HG02852 (cell line): ENCODE measurements at regions not wholly inside any gene's neighbourhood (a gene's known extent, or its start where the extent isn't known, plus 50 kb on each side); places are given as distances from the start of the nearest gene placed in this dataset.
"Not testable (repeated sequence)": the region's sequence is repeated elsewhere in the genome, so short reads cannot be mapped to it uniquely, and the experiment has no call there.

Experiments used
- ATAC-seq: cut with Tn5 transposase; IDR thresholded peaks from one replicate; pipeline ENCODE4 v1.9.1; 2021; ENCODE audit warnings: mild to moderate bottlenecking, moderate library complexity; ENCODE audit not compliant: unreplicated experiment

DNA sequence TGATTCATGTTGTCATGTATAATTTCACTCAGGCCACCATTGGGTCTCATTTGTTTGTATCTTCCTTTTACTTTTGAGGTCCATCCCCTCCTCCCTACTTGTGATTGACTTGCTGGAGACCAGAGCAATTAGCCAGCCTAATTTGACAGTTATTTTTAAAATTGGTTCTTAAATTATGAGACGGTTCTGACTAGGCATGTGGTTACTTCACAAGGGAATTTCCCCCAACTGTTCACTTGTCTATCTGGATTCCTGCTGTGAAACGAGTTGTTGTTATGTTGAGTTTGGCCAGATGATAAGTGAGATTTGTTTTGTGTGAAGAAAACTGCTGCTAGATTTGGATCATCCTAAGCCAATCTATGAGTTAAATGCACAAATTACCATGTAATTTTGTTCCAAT, 359.1 kb downstream of the BARHL2 start:
- ATAC-seq = peak; percentile 69

DNA sequence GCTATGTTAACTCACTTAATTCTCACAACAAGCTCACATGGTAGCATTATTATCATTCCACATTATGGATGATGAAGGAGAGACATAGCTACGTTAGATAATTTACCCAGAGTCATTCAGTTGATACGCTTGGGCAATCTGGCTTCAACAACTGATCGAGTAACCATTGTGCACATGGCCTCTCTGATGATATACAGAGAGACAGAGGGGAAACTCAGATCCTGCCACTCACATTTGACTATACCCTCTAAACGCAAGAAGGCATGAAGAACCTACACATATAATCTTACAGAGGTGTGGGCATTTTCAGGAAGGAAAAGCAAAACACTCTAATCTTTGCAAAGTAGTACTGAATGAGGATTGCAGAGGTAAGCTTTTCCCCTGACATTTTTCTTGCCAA, 360.1 kb downstream of the BARHL2 start:
- no peak for ATAC-seq

DNA sequence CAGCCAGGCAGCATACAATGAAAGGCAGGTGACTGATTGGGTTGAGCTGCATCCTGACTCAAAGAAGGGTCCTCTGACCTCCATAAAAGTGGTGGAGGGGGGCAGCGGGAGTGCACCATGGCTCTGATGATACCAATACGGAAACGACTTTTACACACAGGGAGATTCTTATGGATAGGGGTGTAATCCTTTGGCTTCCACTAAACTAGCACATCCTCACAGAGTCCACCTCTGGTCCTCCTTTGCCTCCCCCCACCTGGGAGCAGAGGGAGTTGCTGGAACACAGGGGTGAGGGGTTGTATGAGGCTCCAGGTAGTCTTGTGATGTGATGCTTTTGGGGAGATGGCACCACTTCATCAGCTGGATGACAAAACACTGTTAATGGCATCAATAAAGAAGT, 361.0 kb downstream of the BARHL2 start:
- ATAC-seq = no peak

DNA sequence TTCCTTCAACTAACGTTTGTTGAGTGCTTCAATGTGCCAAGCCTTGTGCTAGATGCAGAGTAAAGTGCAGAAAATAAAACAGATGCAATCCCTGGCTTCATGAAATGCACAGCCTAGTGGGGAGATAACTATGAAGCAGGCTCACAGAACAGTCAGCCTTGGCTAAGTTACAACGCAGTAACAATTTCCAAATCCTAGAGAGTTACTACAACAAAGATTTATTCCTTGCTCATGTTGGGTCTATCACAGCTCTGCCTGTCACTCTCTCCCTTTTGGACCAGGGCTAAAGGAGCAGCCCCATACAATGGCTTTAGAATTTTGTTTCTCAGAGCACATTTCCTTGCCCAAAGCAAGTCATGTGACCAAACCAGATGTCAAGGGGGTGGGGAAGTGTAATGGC, 359.8 kb downstream of the ZNF326 start:
- ATAC-seq = no peak

DNA sequence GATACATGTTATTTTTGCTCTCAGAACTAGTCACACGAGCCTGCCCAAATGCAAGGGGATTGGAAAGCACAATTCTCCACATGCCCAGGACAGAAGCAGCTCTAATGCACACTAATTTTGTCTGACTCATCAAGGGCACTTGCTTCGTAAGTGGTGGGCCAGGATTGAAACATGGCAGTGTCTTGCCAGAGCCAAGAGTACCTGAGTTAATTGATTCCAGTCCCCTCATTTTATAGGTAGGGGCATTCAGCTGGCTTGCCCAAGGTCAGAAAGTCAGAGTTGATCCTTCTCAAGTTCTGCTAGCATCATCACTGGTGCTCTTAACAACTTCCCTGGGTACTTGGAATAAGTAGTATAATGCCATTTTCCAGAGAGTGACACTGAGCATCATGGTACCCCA, 356.1 kb downstream of the ZNF326 start:
- no peak for ATAC-seq

DNA sequence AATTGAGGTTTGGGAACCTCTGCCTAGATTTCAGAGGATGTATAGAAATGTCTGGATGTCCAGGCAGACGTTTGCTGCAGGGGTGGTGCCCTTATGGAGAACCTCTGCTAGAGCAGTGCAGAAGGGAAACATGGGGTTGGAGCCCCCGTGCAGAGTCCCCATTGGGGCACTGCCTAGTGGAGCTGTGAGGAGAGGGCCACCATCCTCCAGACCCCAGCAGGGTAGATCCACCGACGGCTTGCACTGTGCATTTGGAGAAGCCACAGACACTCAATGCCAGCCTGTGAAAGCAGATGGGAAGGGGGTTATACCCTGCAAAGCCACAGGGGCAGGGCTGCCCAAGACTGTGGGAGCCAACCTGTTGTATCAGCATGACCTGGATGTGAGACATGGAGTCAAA, 354.6 kb downstream of the ZNF326 start:
- no peak for ATAC-seq

DNA sequence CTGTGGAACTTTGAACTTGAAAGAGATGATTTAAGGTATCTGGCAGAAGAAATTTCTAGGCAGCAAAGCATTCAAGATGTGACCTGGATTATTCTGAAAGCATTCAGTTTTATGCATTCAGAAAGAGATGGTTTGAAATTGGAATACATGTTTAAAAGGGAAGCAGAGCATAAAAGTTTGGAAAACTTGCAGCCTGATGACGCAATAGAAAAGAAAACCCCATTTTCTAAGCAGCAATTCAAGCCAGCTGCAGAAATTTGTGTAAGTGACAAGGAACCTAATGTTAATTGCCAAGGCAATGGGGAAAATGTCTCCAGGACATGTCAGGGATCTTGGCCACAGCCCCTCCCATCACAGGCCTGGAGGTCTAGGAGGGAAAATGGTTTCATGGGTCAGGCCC, 354.0 kb downstream of the ZNF326 start:
- ATAC-seq = no peak

DNA sequence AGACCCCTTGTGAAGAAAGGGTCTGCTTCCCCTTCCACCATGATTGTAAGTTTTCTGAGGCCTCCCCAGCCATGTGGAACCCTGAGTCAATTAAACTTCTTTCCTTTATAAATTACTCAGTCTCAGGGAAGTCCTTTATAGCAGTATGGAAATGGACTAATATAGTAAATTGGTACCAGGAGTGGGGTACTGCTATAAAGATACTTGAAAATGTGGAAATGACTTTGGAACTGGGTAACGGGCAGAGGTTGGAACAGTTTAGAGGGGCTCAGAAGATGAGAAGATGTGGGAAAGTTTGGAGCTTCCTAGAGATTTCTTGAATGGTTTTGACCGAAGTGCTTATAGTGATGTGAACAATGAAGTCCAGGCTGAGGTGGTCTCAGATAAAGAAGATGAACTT, 353.5 kb downstream of the ZNF326 start:
- ATAC-seq = not testable (repeated sequence)

DNA sequence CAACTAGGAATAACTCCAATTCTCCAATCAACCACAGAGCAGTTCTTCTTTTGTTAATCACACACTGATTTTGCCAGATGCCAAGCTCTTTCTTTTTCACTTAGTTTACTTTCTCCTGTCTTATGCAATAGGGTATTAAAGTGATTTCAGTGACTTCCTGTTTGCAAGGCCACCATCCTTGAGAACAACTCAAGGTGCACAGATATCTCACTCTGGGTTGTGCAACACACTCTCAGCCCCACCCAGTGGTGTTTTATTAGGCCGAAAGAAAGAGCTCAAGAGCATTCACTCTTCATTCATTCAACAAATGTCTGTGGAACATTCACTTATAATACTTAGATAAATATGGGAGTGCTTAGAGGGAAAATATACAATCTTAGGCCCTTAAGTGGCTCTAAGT, 352.5 kb downstream of the ZNF326 start:
- no peak for ATAC-seq

DNA sequence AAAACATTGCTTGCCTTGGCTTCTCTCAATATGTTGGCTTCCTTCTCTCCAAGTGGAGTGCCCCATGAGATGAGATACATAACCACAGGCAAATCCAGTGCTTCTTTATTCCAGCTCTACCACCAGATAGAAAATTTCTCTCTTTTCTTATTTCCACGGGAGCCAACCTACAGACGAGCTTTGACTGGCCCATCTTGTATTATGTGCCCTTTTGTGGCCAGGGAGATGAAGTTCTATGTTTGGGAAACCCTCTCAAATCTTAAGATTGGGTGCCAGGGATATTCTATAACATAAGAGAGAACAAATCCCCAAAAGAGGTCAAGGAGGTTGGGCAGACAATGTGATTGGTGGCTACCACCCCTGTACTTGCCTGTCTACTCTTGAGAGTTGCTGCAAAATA, 351.8 kb downstream of the ZNF326 start:
- ATAC-seq = no peak

DNA sequence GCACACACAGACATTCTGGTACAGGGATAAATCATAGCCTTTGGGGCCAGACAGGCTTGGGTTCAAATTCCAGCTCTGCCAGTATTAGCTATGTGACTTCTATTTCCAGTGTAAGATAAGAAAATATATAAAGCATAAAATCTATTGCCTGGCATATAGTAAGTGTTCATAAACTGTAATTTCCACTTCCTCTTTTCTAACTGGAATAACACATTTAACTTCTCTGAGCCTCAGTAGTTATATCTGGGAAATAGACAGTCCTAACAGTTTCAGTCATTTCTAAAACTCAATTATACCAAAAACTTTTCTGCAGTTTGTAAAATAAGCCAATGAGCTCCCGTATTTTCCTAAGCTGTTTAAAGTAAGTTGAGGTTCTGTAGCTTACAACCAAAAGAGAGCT, 351.4 kb downstream of the ZNF326 start:
- no peak for ATAC-seq

DNA sequence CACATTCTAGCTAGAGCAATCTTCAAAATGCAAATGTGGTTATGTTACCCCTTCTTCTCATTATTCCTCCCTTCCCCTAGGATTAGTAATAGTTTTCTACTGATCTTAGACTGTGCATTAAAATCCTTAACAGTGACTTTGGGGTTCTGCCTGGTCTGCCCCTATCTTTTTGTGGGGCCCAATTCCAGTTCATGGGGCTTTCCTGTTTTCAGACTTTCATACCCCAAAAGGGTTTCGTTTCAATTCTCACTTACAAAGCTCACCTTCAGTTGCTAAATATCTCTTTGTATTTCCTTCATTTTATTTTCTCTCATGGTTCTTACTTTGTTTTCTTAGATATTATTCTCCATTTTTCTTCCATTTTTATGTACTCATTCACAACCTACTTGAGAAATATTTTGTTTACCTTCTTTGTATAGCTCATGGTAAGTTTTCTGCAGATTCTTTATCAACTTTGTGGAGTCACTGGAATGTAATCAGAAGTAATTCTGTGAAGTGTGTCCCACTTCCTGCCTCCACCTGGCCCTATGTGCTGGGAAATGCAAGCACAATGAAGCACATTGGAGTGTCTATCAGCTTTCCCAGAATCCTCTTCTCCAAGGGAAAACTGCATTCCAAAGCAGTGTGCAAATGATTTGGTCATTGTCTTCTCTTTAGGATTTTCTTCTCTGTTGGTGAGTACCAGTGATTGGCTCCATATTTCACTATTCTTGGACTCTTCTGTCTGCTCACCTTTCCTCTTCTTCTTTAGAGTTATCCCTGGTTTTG, 350.2 kb downstream of the ZNF326 start:
- no peak for ATAC-seq

DNA sequence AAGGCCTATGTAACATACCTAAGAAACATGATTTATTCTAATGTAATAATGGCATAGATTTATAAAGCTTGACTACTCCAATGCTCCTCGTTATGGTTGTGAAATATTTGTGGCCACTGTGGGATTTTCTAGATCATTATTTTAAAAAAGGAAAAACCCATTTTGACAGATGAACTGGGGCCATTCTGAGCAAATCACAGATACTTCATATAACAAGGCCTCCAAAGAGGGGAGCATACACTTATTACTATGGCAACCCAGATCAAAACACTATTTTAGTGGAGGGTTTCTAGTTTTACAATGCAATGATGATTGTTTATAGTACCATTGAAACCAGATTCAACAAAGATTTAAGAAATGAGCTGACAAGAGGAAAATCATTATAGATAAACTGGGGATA, 346.6 kb downstream of the ZNF326 start:
- ATAC-seq = no peak

DNA sequence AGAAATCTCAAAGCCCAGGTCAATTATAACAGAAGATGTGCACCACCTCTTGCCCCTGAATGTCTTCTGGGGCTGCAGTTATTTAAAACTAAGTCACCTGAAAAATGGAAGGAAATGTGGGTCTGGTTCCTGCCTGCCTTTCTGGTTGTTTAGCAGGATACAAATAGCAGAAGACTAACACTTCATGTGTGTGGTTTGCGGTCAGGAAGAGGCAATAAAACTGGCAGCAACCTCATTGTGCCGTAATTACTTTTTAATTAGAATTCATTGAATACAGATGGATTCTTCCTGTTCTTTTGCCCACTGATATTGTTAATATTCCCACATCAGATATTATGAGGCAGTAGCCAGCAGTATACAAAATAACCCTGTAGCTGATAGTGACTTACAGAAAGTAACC, 345.7 kb downstream of the ZNF326 start:
- ATAC-seq = no peak

DNA sequence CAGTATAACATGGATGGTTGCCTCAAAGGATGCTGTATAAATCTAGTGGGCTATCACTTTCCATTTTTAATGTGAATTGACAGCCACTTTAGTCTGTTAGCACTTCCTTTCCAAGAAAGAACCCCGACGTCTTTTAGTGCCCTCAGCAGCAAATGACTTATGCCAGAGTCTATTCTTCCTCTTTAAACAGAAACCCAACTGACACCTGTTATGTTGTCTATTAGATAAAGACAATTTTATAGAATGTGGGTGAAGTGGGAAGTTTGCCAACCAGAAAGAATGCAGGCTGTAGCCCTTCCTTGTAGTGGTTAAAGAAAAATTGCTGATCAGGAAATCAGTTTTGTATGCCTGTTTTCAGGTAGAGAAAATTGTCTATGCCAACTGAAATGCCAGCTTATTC, 344.9 kb downstream of the ZNF326 start:
- ATAC-seq = no peak

DNA sequence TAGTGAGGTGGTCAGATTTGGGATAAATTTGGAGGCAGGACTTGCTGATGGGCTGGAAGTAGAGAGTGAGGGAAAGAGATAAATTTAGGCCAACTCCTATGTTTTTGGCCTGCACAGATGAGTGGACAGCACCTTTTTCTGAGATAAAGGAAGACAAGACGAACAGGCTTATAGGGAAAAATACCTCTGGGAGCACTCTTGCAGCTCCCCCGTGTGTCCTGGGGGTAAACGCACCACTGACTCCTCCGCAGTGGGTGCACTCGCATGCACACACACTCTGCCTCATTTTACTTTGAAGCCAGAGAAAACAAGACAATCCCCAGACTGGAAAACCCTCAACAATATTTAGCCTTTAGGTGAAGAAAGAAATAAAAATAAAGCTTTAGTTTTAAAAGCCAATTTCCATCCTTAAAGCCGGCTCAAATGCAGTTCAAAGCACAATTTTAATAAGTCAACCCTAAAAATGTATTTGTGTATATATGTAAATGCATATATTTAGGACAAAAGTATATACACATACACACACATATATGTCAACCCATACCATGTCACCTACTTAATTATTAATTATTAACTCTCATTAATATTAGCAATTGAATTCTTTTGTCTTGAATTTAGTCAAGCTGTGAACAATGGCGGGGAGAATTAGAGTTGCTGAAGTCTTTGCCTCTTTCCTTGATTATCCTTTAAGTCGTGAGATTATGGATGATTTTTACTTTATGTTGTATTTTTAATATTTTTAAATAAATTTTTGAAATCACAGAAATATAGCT, 341.8 kb downstream of the ZNF326 start:
- no peak for ATAC-seq

DNA sequence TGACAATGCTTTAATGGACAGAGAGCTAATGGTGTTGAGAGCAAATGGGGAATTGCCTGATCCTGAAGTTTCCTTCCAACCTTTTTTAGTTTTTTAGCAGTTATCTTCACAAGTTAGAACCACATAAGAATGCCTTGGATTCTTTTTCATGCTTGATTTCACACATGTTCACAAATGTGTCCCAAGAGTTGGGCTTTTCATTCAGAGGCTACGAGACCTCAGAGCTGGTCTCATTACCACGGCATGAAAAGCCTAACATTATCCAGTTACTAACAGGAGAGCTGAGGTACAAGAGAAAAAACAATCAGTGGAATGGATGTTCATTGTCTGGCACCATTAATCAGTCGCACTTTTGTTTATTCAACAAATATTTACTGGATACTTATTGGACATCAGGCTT, 340.6 kb downstream of the ZNF326 start:
- ATAC-seq = no peak

DNA sequence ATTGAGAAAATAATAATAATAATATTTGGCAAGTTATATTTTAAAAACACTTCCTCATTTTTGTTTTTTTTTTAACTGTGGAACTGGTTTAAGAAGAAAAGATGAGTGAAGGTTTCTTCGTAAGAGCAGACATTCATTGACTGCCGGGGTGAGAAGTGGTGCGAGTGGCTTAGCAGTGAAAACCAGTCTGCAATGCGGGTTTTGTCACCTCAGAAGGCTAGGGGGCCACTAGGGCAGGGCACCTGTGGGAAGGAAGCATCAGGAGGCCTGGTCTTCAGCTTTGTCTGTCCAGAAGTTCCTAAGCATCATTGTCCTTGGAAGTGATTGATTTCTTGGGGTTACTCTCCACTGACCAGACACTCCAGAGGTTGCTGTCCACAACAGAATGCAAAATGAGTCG, 339.2 kb downstream of the ZNF326 start:
- no peak for ATAC-seq

DNA sequence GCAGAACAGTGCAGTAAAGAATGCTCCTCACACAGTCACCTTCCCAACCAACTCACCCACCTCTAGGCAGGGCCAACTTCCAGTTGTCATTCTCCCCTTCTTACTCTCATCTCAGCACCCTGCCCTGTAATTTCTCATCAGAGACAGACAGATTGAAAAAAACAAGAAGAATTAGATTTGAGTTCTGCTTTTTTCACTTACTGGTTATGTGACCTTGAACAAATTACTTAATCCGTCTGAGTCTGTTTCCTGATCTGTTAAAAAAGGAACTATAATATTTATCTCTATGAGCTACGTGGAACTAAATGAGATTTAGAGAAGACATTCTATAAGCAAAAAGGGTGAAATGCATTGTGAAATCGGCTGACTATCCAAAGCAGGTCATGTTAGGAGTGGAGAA, 330.3 kb downstream of the ZNF326 start:
- no peak for ATAC-seq

DNA sequence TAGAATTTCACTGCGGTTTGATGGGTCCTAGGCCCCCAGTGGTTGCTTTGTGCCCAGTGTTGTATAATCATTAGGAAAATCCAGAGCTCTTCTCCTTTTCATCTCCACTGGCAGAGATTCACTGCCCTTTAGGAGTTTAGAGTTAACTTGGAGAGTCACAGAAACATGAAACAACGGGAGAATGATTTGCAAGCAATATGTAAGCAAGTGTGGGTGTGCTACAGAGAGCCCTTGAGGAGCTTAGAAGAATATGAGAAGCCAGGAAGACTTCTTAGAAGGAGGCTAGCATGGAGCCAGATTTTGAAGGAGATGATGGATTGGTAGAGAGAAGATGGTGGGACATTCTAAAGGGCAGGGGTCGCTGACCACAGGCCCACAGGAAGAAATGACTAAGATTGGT, 327.3 kb downstream of the ZNF326 start:
- no peak for ATAC-seq

DNA sequence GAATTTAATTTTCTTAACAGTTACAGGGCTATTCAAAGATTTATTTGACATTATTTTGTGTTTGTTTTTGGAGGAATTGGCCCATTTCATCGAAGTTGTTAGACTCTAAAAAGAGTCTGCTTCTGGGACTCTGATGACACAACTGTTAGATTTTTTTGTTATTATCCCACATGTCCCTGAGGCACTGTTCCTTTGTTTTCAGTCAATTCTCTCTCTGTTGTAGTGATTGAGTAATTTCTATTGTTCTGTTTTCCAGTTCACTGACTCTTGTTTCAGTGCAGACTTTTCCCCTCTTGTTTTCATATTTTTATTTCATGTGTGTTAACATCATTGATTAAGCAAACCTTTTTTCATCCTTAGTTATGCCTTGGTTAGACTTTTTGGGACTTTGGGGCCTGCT, 325.0 kb downstream of the ZNF326 start:
- ATAC-seq = no peak

DNA sequence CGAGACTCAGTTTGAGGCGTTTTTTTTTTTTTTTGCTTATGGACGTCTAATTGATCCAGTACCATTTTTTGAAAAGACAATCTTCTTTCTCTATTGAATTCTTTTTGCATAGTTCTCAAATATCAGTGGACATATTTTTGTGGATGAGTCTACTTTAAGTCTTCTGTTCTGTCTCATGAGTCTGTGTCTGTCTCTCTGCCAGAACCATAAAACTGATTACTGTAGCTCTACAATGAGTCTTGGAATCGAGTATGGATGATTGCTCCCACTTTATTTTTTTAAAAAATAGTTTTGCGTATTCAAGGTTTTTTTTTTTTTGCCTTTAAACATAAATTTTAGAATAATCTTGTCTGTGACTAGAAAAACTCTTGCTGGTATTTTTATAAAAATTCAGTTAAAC, 323.5 kb downstream of the ZNF326 start:
- no peak for ATAC-seq

DNA sequence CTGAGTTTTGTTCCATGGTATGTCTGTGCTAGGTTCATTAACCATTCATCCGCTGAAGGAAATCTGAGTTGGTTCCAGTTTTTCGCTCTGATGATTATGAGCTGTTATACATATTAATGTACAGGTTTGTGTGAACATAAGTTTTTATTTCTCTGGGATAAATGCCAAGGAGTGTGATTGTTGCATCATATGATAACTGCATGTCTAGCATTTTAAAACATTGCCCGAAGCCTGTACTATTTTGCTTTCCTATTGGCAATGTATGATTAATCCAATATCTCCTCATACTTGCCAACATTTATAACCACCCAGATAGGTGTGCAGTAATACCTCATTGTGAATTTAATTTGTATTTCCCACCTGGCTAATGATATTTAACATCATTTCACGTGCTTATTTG, 322.7 kb downstream of the ZNF326 start:
- no peak for ATAC-seq
